Thymus (tissue), 11 donors: ENCODE measurements at regions not wholly inside any gene's neighbourhood (a gene's known extent, or its start where the extent isn't known, plus 50 kb on each side); places are given as distances from the start of the nearest gene placed in this dataset.

ENCODE experiments used
- DNase-seq, 9 donors: peaks; one replicate each; pipeline ENCODE4 v3.0.0-alpha.2; 2013; ENCODE audit warnings: low spot score in 9 of 9, low read depth in 6 of 9, missing footprints in 1 of 9
- H3K27ac ChIP-seq, 2 donors: one replicate each; pipeline ENCODE4 v1.5.1; 2013; ENCODE audit warnings: control low read depth in 1 of 2, low read depth in 1 of 2, low read length in 1 of 2, mild to moderate bottlenecking in 1 of 2, moderate library complexity in 1 of 2
- H3K27me3 ChIP-seq, 2 donors: one replicate each; pipeline ENCODE4 v1.5.1; 2013; ENCODE audit warnings: low read length in 1 of 2; ENCODE audit not compliant: control insufficient read depth in 2 of 2, insufficient read depth in 1 of 2
- H3K36me3 ChIP-seq, 2 donors: one replicate each; pipeline ENCODE4 v1.5.1; 2013; ENCODE audit warnings: low read length in 1 of 2, mild to moderate bottlenecking in 1 of 2, moderate library complexity in 1 of 2; ENCODE audit not compliant: control insufficient read depth in 2 of 2, insufficient read depth in 2 of 2
- H3K4me1 ChIP-seq, 2 donors: one replicate each; pipeline ENCODE4 v1.5.1; 2013; ENCODE audit warnings: low read length in 2 of 2; ENCODE audit not compliant: control insufficient read depth in 2 of 2, insufficient read depth in 2 of 2
- H3K4me3 ChIP-seq, 2 donors: one replicate each; pipeline ENCODE4 v1.5.1; 2013; ENCODE audit warnings: low read length in 2 of 2, control low read depth in 1 of 2, mild to moderate bottlenecking in 1 of 2
- H3K9me3 ChIP-seq, 2 donors: one replicate each; pipeline ENCODE4 v1.5.1; 2013; ENCODE audit warnings: low read length in 1 of 2, mild to moderate bottlenecking in 1 of 2; ENCODE audit not compliant: control insufficient read depth in 2 of 2, insufficient read depth in 1 of 2
- WGBS: extraction: QIAGEN DNeasy Blood & Tissue Kit; methylation state at CpG from one replicate; pipeline ENCODE4 v1.1.7; 2013; 5-methylcytosine and 5-hydroxymethylcytosine counted together
- donor health status: healthy.

DNA sequence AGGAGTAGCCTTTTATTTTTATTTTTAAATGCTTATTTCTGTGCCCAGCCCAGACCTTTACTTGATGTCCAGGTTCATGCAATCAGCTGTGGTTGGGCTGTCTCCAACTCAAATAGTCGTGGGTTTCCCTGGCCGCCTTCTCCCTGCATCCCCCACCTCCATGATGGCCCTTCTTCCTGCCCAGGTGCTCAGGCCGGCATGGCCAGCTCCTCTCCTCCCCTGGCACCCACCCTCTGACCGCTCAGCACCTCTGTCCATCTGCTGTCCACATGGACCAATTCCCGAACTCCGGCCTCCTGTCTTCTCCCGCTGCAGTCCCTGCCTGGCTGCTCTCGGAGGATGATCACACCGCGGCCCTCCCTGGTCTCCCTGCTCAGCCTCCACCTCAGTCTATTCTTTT lies 81.2 kb upstream of the SULF2 start:
- 88% methylated on average over 10 of the region's 10 CpGs for WGBS
- Histone ChIP-seq H3K36me3 (no peaks in the 10 kb centered on the region), H3K27me3 (no peaks in the 10 kb centered on the region), H3K27ac (no peak overlapping the region), H3K9me3 (peaks cover 0 to 6% of the 10 kb centered on the region in 2 donors), H3K4me1 (no peaks in the 10 kb centered on the region), H3K4me3 (no peak overlapping the region)
- no peak for DNase-seq

DNA sequence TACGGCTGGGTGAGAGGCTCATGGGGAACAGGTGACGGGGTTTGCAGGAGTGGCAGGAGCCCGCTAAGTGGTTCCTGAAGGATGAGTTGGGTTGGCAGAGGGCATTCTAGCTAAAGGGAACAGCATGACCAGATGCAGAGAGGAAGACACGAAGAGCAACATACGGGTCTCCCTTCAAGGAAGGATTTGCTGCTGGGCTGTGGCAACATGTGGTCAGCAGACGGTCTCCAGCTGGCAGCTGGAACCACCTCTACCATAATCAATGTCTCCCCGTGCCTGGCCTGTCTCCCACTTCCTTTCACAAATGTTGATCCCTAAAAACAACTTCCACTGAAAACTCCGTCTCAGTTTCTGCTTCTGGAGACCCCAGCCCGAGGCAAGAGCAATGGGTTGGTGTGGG lies 80.6 kb upstream of the SULF2 start:
- 90% methylated on average over 9 of the region's 9 CpGs for WGBS
- Histone ChIP-seq H3K27ac (no peak overlapping the region), H3K27me3 (no peaks in the 10 kb centered on the region), H3K4me3 (no peak overlapping the region), H3K4me1 (no peaks in the 10 kb centered on the region), H3K36me3 (no peaks in the 10 kb centered on the region), H3K9me3 (peaks cover 0 to 6% of the 10 kb centered on the region in 2 donors)
- DNase-seq, result no peak

DNA sequence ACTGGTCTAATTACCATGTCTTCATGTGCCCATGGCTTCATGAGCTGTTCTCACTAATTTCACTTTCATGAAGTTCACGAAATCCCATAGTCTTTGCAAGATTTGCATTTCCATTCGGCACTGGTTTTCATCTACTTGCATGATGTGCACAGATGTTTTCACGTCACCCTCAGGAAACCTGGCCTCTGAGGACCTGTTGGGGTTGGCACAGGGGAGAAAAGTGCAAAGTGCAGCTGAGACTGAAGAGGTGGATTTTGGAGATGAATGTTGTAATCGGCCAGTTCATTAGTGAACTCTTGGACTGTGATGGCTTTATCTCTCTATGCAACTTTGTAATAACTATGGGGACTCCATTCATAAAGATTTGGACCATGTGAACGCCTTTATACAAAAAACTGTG lies 80.2 kb upstream of the SULF2 start:
- Histone ChIP-seq H3K36me3 (no peaks in the 10 kb centered on the region), H3K4me3 (no peak overlapping the region), H3K4me1 (no peaks in the 10 kb centered on the region), H3K27ac (no peak overlapping the region), H3K9me3 (peaks cover 0 to 6% of the 10 kb centered on the region in 2 donors), H3K27me3 (no peaks in the 10 kb centered on the region)
- no peak for DNase-seq
- 61% methylated on average over 5 of the region's 5 CpGs for WGBS

DNA sequence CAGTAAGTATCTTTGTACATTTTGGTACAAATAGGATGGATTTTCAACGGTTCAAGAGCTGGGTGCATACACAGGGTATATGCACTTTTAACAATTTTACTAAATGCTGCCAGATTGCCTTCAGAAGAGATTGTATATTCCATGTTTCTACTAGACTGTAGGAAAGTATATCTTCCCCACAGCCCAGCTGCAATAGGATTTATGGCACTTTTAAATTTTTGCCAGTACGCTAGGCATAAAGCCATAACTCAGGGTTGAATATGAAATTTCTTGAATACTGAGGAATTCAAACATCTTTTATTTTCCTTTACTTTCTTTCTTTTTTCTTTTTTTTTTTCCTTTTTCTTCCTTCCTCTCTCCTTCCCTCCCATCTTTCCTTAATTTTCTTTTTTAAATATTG lies 78.7 kb upstream of the SULF2 start:
- Histone ChIP-seq H3K27me3 (no peaks in the 10 kb centered on the region), H3K4me1 (no peaks in the 10 kb centered on the region), H3K9me3 (peaks cover 0 to 6% of the 10 kb centered on the region in 2 donors), H3K4me3 (no peak overlapping the region), H3K36me3 (no peaks in the 10 kb centered on the region), H3K27ac (no peak overlapping the region)
- no peak for DNase-seq
- WGBS, result 92% methylated on average over 2 of the region's 2 CpGs

DNA sequence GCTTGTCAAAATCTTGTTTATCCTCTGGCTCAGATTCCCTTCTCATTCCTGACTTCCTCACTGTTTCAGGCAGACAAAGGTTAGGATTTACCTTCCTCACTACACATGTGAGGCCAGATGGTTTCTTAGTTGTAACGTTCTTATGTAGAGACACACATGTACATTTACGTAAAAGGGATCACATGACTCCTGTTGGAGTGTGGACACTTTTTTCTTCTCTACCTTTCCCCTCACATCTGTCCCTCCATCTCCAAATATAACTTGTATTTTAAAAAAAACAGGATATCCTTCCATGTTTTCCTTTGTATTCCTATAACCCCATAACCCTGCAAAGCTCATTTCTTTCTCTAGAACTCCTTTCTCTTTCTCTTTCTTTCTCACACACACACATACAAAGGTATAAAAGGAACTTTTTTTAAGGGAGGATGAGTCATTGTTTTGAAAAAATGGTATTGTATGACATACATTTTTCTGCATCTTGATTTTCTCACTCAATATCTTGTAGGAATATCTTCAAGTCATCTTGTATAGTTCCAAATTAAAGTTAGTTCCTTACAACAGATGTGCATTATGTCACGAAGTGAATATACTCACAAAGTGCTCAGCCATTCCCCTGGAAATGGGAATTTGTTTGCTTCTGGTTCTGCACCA lies 78.2 kb upstream of the SULF2 start:
- 86% methylated on average over 3 of the region's 3 CpGs for WGBS
- no peak overlapping the region for H3K4me3 ChIP-seq
- H3K36me3 ChIP-seq, result no peaks in the 10 kb centered on the region
- no peak overlapping the region for H3K27ac ChIP-seq
- no peaks in the 10 kb centered on the region for H3K27me3 ChIP-seq
- peaks cover 0 to 6% of the 10 kb centered on the region in 2 donors for H3K9me3 ChIP-seq
- H3K4me1 ChIP-seq, result no peaks in the 10 kb centered on the region
- no peak for DNase-seq

DNA sequence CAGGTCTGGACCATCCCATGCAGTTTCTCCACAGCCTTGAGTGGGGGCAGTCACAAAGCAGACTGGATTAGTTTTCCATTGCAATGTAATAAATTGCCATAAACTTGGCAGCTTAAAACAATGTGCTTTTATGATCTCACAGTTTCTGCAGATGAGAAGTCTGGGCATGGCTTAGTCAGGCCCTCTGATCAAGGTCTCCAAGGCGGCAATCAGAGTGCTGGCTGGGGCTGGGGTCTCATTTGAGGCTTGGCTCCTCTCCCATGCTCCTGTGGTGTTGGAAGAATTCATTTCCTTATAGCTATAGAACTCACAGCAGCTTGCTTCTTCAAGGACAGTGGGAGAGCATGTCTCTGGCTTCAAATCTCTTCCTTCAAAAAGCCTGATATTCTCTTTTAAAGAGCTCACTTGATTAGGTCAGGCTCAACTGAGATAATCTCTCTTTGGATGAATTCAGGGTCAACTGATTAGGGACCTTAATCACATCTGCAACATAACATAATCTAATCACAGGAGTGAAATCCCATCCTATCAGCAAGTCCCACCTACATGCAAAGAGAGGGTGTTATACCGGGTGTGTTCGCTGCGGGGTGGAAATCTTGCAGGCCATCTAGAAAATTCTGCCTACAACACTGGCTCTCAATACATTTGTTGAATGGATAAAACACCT lies 77.4 kb upstream of the SULF2 start:
- Histone ChIP-seq H3K9me3 (peaks cover 0 to 6% of the 10 kb centered on the region in 2 donors), H3K27me3 (no peaks in the 10 kb centered on the region), H3K4me1 (no peaks in the 10 kb centered on the region), H3K36me3 (no peaks in the 10 kb centered on the region), H3K4me3 (no peak overlapping the region), H3K27ac (no peak overlapping the region)
- 93% methylated on average over 4 of the region's 4 CpGs for WGBS
- DNase-seq, result no peak

DNA sequence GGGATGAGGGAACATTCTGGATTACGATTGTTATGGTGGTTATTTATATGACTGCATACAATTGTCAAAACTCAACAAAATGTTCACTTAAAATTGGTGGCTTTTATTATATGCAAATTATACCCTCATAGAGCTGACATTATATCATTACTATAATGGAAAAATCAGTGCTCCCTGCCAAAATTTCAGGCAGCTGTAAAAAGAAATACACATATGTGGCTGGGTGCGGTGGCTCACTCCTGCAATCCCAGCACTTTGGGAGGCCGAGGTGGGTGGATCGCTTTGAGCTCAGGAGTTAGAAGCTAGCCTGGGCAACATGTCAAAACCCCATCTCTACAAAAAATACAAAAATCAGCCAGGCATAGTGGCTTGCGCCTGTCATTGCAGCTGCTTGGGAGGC lies 75.8 kb upstream of the SULF2 start:
- WGBS, result 98% methylated on average over 5 of the region's 5 CpGs
- H3K4me3 ChIP-seq, result no peak overlapping the region
- no peaks in the 10 kb centered on the region for H3K4me1 ChIP-seq
- no peaks in the 10 kb centered on the region for H3K36me3 ChIP-seq
- H3K9me3 ChIP-seq, result peaks cover 0 to 6% of the 10 kb centered on the region in 2 donors
- H3K27me3 ChIP-seq, result no peaks in the 10 kb centered on the region
- H3K27ac ChIP-seq, result no peak overlapping the region
- DNase-seq, result no peak

DNA sequence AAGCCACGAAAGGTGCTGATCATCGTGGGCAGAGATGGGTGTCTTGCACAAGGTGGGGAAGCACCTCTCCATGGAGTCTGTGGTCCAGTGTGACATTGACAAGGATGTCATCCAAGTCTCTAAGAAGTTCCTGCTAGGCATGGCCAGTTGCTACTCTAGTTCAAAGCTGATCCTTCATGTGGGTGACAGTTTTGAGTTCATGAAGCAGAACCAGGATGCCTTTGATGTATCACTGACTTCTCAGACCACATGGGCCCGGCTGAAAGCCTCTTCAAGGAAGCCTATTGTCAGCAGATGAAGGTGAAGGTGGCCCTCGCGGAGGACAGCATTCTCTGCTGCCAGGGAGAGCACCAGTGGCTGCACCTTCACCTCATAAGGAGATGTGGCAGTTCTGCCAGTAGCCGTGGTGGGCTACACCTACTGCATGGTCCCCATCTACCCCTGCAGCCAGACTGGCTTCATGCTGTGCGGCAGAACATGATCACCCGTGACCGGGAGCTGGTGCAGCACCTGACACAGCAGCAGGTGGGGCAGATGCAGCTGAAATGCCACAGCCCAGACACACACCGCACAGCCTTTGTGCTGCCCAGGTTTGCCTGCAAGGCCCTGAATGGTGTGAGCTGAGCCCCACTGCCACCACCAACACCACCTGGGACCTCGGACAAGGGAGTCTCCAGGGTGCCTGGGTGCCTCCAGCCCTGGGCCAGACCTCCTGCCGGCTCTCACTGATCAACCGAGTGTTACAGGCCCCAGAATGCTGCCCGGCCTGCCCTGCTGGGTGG lies 75.0 kb upstream of the SULF2 start:
- H3K4me1 ChIP-seq, result no peaks in the 10 kb centered on the region
- no peak for DNase-seq
- no peak overlapping the region for H3K27ac ChIP-seq
- WGBS, result 91% methylated on average over 14 of the region's 14 CpGs
- H3K27me3 ChIP-seq, result no peaks in the 10 kb centered on the region
- peaks cover 0 to 6% of the 10 kb centered on the region in 2 donors for H3K9me3 ChIP-seq
- no peaks in the 10 kb centered on the region for H3K36me3 ChIP-seq
- no peak overlapping the region for H3K4me3 ChIP-seq

DNA sequence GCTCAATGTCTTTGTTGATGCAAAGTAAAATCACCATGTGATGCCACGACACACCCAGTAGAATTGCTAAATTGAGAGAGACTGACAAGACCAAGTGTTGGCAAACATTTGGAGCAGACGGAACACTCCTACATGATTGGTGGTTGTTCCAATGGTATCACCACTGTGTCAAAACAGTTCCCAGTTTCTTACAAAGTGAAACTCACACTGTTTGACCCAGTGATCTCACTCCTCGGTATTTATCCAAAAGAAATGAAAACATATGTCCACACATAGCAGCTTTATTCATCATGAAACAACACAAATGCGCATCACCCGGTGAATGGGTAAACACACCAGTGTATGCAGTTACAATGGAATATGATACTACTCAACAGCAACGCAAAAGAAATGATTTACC lies 74.0 kb upstream of the SULF2 start:
- no peaks in the 10 kb centered on the region for H3K4me1 ChIP-seq
- H3K4me3 ChIP-seq, result no peak overlapping the region
- no peaks in the 10 kb centered on the region for H3K36me3 ChIP-seq
- no peak overlapping the region for H3K27ac ChIP-seq
- no peaks in the 10 kb centered on the region for H3K27me3 ChIP-seq
- peaks cover 0 to 6% of the 10 kb centered on the region in 2 donors for H3K9me3 ChIP-seq
- WGBS, result 96% methylated on average over 6 of the region's 6 CpGs
- no peak for DNase-seq
